IMR-90 (cell line): ENCODE measurements at regions not wholly inside any gene's neighbourhood (a gene's known extent, or its start where the extent isn't known, plus 50 kb on each side); places are given as distances from the start of the nearest gene placed in this dataset.

Experiments
- BHLHE40 ChIP-seq: fragments of 150-350 bp; IDR thresholded peaks from 2 replicates; pipeline ENCODE4 v1.6.1; 2016; ENCODE audit warnings: mild to moderate bottlenecking, low read depth, low read length
- POLR2A ChIP-seq: IDR thresholded peaks from 2 replicates; pipeline ENCODE4 v1.6.1; 2012; ENCODE audit warnings: mild to moderate bottlenecking, low read depth, low read length
- TF ChIP-seq, protein P1 (sequence below): conservative IDR thresholded peaks from 2 replicates; pipeline ENCODE4 v1.5.1; 2012; ENCODE audit warnings: mild to moderate bottlenecking, low read depth, low read length, improper control_type of control experiment
- TF ChIP-seq, protein P2 (sequence below): fragments of 150-350 bp; IDR thresholded peaks from 2 replicates; pipeline ENCODE4 v1.6.1; 2017; ENCODE audit warnings: mild to moderate bottlenecking, antibody characterized with exemption, low read length, low read depth

GRCh38 chr4:163966612-163967011 lies 472.1 kb downstream of the TMA16 start:
- TF ChIP-seq, protein P1, sequence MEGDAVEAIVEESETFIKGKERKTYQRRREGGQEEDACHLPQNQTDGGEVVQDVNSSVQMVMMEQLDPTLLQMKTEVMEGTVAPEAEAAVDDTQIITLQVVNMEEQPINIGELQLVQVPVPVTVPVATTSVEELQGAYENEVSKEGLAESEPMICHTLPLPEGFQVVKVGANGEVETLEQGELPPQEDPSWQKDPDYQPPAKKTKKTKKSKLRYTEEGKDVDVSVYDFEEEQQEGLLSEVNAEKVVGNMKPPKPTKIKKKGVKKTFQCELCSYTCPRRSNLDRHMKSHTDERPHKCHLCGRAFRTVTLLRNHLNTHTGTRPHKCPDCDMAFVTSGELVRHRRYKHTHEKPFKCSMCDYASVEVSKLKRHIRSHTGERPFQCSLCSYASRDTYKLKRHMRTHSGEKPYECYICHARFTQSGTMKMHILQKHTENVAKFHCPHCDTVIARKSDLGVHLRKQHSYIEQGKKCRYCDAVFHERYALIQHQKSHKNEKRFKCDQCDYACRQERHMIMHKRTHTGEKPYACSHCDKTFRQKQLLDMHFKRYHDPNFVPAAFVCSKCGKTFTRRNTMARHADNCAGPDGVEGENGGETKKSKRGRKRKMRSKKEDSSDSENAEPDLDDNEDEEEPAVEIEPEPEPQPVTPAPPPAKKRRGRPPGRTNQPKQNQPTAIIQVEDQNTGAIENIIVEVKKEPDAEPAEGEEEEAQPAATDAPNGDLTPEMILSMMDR = no peak
- TF ChIP-seq BHLHE40 = no peak
- TF ChIP-seq, protein P2, sequence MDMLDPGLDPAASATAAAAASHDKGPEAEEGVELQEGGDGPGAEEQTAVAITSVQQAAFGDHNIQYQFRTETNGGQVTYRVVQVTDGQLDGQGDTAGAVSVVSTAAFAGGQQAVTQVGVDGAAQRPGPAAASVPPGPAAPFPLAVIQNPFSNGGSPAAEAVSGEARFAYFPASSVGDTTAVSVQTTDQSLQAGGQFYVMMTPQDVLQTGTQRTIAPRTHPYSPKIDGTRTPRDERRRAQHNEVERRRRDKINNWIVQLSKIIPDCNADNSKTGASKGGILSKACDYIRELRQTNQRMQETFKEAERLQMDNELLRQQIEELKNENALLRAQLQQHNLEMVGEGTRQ = no peak
- no peak for TF ChIP-seq POLR2A
